Mesenchymal stem cell (in vitro differentiated cells and primary cell): ENCODE measurements at regions not wholly inside any gene's neighbourhood (a gene's known extent, or its start where the extent isn't known, plus 50 kb on each side); places are given as distances from the start of the nearest gene placed in this dataset.

Source experiments
- DNase-seq: peaks from one replicate; pipeline ENCODE4 v3.0.0-alpha.2; 2013
- H2AFZ ChIP-seq: one replicate; pipeline ENCODE4 v1.6.1; 2013; ENCODE audit warnings: low read depth, mild to moderate bottlenecking, control low read depth, inconsistent platforms, low read length, moderate library complexity
- H2AK5ac ChIP-seq: 2 replicates; pipeline ENCODE4 v1.6.1; 2013; ENCODE audit warnings: low read length, moderate library complexity, mild to moderate bottlenecking, inconsistent platforms; ENCODE audit not compliant: severe bottlenecking
- H2BK120ac ChIP-seq: one replicate; pipeline ENCODE4 v1.6.1; 2013; ENCODE audit warnings: low read depth, mild to moderate bottlenecking, inconsistent platforms, low read length, moderate library complexity
- H2BK12ac ChIP-seq, 2 experiments: one replicate each; pipeline ENCODE4 v1.6.1; 2013; ENCODE audit warnings: inconsistent platforms in 2 of 2, low read length in 2 of 2, mild to moderate bottlenecking in 2 of 2, moderate library complexity in 2 of 2, control low read depth in 1 of 2
- H2BK15ac ChIP-seq: one replicate; pipeline ENCODE4 v1.6.1; 2013; ENCODE audit warnings: mild to moderate bottlenecking, low read depth, inconsistent platforms; ENCODE audit not compliant: poor library complexity, severe bottlenecking
- H2BK5ac ChIP-seq: 2 replicates; pipeline ENCODE4 v1.6.1; 2013; ENCODE audit warnings: low read depth, mild to moderate bottlenecking, low read length, control low read depth, inconsistent platforms; ENCODE audit not compliant: poor library complexity, severe bottlenecking
- H3K14ac ChIP-seq, 2 experiments: one replicate each; pipeline ENCODE4 v1.6.1; 2013; ENCODE audit warnings: inconsistent platforms in 2 of 2, low read length in 2 of 2, control low read depth in 1 of 2, mild to moderate bottlenecking in 1 of 2, moderate library complexity in 1 of 2
- H3K18ac ChIP-seq, 2 experiments: one replicate each; pipeline ENCODE4 v1.6.1; 2013; ENCODE audit warnings: inconsistent platforms in 2 of 2, low read length in 2 of 2, control low read depth in 1 of 2, low read depth in 1 of 2, mild to moderate bottlenecking in 1 of 2
- H3K23ac ChIP-seq, 2 experiments: one replicate each; pipeline ENCODE4 v1.6.1; 2013; ENCODE audit warnings: inconsistent platforms in 2 of 2, low read length in 2 of 2, mild to moderate bottlenecking in 2 of 2, moderate library complexity in 2 of 2, control low read depth in 1 of 2
- H3K27ac ChIP-seq: 2 replicates; pipeline ENCODE4 v1.5.1; 2013; ENCODE audit warnings: mild to moderate bottlenecking, moderate library complexity, low read length, control low read depth, inconsistent platforms; ENCODE audit not compliant: poor library complexity, severe bottlenecking
- H3K27me3 ChIP-seq, 2 experiments: 2 replicates each; pipeline versions ENCODE4 v1.6.1 to v1.7.0; 2013; ENCODE audit warnings: low read length in 2 of 2, mild to moderate bottlenecking in 2 of 2, moderate library complexity in 2 of 2, control low read depth in 1 of 2, inconsistent platforms in 1 of 2; ENCODE audit not compliant: control insufficient read depth in 1 of 2, insufficient read depth in 1 of 2
- H3K36me3 ChIP-seq, 2 experiments: 2 replicates each; pipeline versions ENCODE4 v1.6.1 to v1.7.0; 2013; ENCODE audit warnings: low read length in 2 of 2, control low read depth in 1 of 2, inconsistent platforms in 1 of 2, low read depth in 1 of 2, mild to moderate bottlenecking in 1 of 2; ENCODE audit not compliant: insufficient read depth in 2 of 2, control insufficient read depth in 1 of 2
- H3K4ac ChIP-seq, 2 experiments: one replicate each; pipeline ENCODE4 v1.6.1; 2013; ENCODE audit warnings: inconsistent platforms in 2 of 2, low read length in 2 of 2, mild to moderate bottlenecking in 2 of 2, moderate library complexity in 2 of 2, control low read depth in 1 of 2, low read depth in 1 of 2
- H3K4me1 ChIP-seq: 2 replicates; pipeline ENCODE4 v1.6.1; 2013; ENCODE audit warnings: low read depth, low read length, control low read depth; ENCODE audit not compliant: control insufficient read depth, insufficient read depth
- H3K4me2 ChIP-seq: 2 replicates; pipeline ENCODE4 v1.6.1; 2013; ENCODE audit warnings: low read length, mild to moderate bottlenecking, inconsistent platforms; ENCODE audit not compliant: poor library complexity, severe bottlenecking
- H3K4me3 ChIP-seq, 2 experiments: 2 replicates each; pipeline versions ENCODE4 v1.5.1 to v1.7.0; 2013; ENCODE audit warnings: low read length in 2 of 2, mild to moderate bottlenecking in 2 of 2, control low read depth in 1 of 2, low read depth in 1 of 2; ENCODE audit not compliant: insufficient read depth in 1 of 2
- H3K79me1 ChIP-seq: replicated peaks from 2 replicates; pipeline ENCODE4 v1.6.1; 2013; ENCODE audit warnings: mild to moderate bottlenecking, control low read depth, low read length, inconsistent platforms; ENCODE audit not compliant: poor library complexity, severe bottlenecking
- H3K9ac ChIP-seq: 2 replicates; pipeline ENCODE4 v1.7.0; 2013; ENCODE audit warnings: mild to moderate bottlenecking, low read length, moderate library complexity
- H3K9me3 ChIP-seq: 2 replicates; pipeline ENCODE4 v1.7.0; 2013; ENCODE audit warnings: mild to moderate bottlenecking, low read length; ENCODE audit not compliant: control insufficient read depth
- H4K8ac ChIP-seq: one replicate; pipeline ENCODE4 v1.6.1; 2013; ENCODE audit warnings: inconsistent platforms, mild to moderate bottlenecking, low read length, moderate library complexity
- H4K91ac ChIP-seq: one replicate; pipeline ENCODE4 v1.6.1; 2013; ENCODE audit warnings: mild to moderate bottlenecking, low read length, inconsistent platforms
- WGBS: methylation state at CpG from one replicate; pipeline ENCODE4 v1.1.7; 2013; ENCODE audit warnings: mixed read lengths; 5-methylcytosine and 5-hydroxymethylcytosine counted together

DNA sequence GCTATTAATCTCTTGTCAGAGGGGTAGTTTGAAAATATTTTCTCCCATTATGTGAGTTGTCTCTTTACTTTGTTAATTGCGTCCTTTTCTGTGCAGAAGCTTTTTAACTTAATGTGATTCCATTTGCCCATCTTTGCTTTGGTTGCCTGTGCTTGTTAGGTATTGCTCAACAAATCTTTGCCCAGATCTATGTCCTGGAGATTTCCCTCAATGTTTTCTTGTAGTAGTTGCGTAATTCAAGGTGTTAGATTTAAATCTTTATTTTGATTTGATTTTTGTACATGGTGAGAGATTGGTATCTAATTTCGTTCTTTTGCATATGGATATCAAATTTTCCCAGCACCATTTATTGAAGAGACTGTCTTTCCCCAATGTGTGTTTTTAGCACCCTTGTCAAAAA is 567.2 kb downstream of the DNAJB9 start:
- WGBS = 65% methylated on average over 2 of the region's 3 CpGs
- DNase-seq = no peak
- Histone ChIP-seq H4K8ac (no peak overlapping the region), H3K23ac (no peak overlapping the region), H3K4ac (no peak overlapping the region), H2BK120ac (no peak overlapping the region), H3K14ac (no peak overlapping the region), H2AK5ac (no peak overlapping the region), H4K91ac (no peak overlapping the region), H2BK5ac (no peak overlapping the region), H3K79me1 (no peaks in the 10 kb centered on the region), H3K18ac (no peak overlapping the region), H3K27me3 (no peaks in the 10 kb centered on the region), H3K4me3 (no peak overlapping the region), H3K9me3 (peaks cover 17% of the 10 kb centered on the region), H3K36me3 (no peaks in the 10 kb centered on the region), H3K9ac (no peak overlapping the region), H2BK15ac (no peak overlapping the region), H2AFZ (no peak overlapping the region), H3K4me2 (no peak overlapping the region), H2BK12ac (no peak overlapping the region), H3K27ac (no peak overlapping the region), H3K4me1 (no peaks in the 10 kb centered on the region)

DNA sequence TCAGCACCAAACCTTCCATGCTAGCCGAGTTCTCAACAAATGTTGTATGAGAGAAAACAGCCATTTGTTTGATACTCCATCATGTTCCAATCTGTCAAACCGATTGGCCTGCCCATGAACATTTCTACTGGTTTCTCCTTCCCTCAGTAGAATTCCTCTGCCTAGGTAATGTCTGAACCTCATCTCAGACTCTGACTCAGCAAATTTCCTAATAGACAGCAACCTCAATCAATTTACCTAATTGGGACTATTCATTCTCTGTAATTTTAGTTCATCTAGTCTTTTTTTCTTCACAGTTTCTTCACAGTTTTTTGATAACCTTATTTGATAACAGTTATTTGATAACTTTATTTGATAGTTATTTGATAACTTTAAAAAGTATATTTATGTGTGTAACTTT is 585.1 kb downstream of the DNAJB9 start:
- no peak overlapping the region for H2BK12ac ChIP-seq
- no peak overlapping the region for H4K91ac ChIP-seq
- no peak overlapping the region for H2AK5ac ChIP-seq
- no peak overlapping the region for H3K4me3 ChIP-seq
- H3K79me1 ChIP-seq = no peaks in the 10 kb centered on the region
- H3K9ac ChIP-seq = no peak overlapping the region
- H3K27ac ChIP-seq = no peak overlapping the region
- peaks cover under 1% of the 10 kb centered on the region for H3K9me3 ChIP-seq
- H3K23ac ChIP-seq = no peak overlapping the region
- H3K36me3 ChIP-seq = no peaks in the 10 kb centered on the region
- DNase-seq = no peak
- H4K8ac ChIP-seq = no peak overlapping the region
- H3K4me1 ChIP-seq = no peaks in the 10 kb centered on the region
- no peak overlapping the region for H3K18ac ChIP-seq
- no peak overlapping the region for H3K4ac ChIP-seq
- no peaks in the 10 kb centered on the region for H3K27me3 ChIP-seq
- no peak overlapping the region for H3K4me2 ChIP-seq
- no peak overlapping the region for H2BK120ac ChIP-seq
- H3K14ac ChIP-seq = no peak overlapping the region
- H2BK15ac ChIP-seq = no peak overlapping the region
- H2AFZ ChIP-seq = no peak overlapping the region
- H2BK5ac ChIP-seq = no peak overlapping the region
- 60% methylated on average over 2 of the region's 2 CpGs for WGBS

DNA sequence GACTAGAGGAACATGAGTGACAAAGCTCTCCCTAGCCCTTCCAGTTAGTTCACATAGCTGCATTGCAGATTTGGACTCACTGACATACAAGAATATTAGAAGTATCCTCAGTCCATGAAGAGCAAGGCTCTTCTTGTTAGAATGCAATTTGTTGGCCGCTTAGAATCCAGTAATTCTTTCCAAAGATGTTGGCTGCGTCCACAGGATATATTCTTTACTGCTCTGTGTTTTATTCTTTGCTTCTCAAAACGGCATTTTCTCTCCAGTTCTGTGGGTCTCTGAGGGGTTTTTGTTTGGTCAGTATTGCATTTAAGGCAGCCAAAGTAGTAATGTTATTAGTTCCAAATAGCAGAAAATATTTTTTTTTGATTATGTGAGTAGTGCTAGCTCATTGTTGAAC is 588.6 kb downstream of the DNAJB9 start:
- H3K79me1 ChIP-seq = no peaks in the 10 kb centered on the region
- H2AFZ ChIP-seq = no peak overlapping the region
- H3K4ac ChIP-seq = no peak overlapping the region
- H3K4me1 ChIP-seq = no peaks in the 10 kb centered on the region
- no peak overlapping the region for H2BK120ac ChIP-seq
- no peak overlapping the region for H4K8ac ChIP-seq
- H3K14ac ChIP-seq = no peak overlapping the region
- no peak overlapping the region for H4K91ac ChIP-seq
- WGBS = 71% methylated on average over 3 of the region's 3 CpGs
- no peak overlapping the region for H2AK5ac ChIP-seq
- H3K4me2 ChIP-seq = no peak overlapping the region
- H3K36me3 ChIP-seq = no peaks in the 10 kb centered on the region
- no peak overlapping the region for H2BK15ac ChIP-seq
- no peak overlapping the region for H3K18ac ChIP-seq
- H3K4me3 ChIP-seq = no peak overlapping the region
- H2BK12ac ChIP-seq = no peak overlapping the region
- H3K27ac ChIP-seq = no peak overlapping the region
- no peak overlapping the region for H3K9ac ChIP-seq
- no peak overlapping the region for H3K23ac ChIP-seq
- H2BK5ac ChIP-seq = no peak overlapping the region
- H3K27me3 ChIP-seq = no peaks in the 10 kb centered on the region
- H3K9me3 ChIP-seq = no peaks in the 10 kb centered on the region
- no peak for DNase-seq

DNA sequence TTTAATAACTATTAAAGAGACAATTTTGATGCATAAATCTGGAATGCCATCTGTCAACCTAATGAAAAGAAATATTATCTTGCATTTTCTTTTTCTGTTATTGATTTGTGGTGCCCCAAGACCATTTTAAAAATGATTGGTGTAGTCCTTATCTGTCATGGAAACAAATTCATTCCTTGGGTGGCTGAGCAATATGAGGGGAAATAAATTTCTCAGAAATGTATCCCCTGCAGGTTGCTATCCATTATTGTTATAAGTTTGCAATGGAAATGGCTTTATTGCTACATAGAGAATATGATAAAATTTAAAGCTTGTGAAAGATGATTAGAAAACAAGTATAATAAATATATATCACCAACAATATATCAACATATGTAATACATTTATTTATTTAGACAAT is 607.0 kb downstream of the DNAJB9 start:
- Histone ChIP-seq H2BK15ac (no peak overlapping the region), H3K14ac (no peak overlapping the region), H2AK5ac (no peak overlapping the region), H3K18ac (no peak overlapping the region), H2BK12ac (no peak overlapping the region), H3K27ac (no peak overlapping the region), H3K79me1 (no peaks in the 10 kb centered on the region), H3K9ac (no peak overlapping the region), H3K27me3 (no peaks in the 10 kb centered on the region), H2BK120ac (no peak overlapping the region), H2BK5ac (no peak overlapping the region), H3K4me2 (no peak overlapping the region), H3K23ac (no peak overlapping the region), H3K4me3 (no peak overlapping the region), H3K9me3 (no peaks in the 10 kb centered on the region), H4K8ac (no peak overlapping the region), H4K91ac (no peak overlapping the region), H3K4me1 (no peaks in the 10 kb centered on the region), H3K36me3 (no peaks in the 10 kb centered on the region), H3K4ac (no peak overlapping the region), H2AFZ (no peak overlapping the region)
- no peak for DNase-seq
